GM12892 (cell line): ENCODE measurements at regions not wholly inside any gene's neighbourhood (a gene's known extent, or its start where the extent isn't known, plus 50 kb on each side); places are given as distances from the start of the nearest gene placed in this dataset.

ENCODE experiments used
- POLR2A ChIP-seq: IDR thresholded peaks from 2 replicates; pipeline ENCODE4 v1.6.1; 2011; ENCODE audit warnings: low read depth, low read length, control low read depth
- POLR2AphosphoS5 ChIP-seq: IDR thresholded peaks from 2 replicates; pipeline ENCODE4 v1.6.1; 2011; ENCODE audit warnings: low read depth, low read length, control low read depth
- TAF1 ChIP-seq: IDR thresholded peaks from 2 replicates; pipeline ENCODE4 v1.6.1; 2011; ENCODE audit warnings: low read depth, mild to moderate bottlenecking, control low read depth, low read length, borderline replicate concordance

DNA sequence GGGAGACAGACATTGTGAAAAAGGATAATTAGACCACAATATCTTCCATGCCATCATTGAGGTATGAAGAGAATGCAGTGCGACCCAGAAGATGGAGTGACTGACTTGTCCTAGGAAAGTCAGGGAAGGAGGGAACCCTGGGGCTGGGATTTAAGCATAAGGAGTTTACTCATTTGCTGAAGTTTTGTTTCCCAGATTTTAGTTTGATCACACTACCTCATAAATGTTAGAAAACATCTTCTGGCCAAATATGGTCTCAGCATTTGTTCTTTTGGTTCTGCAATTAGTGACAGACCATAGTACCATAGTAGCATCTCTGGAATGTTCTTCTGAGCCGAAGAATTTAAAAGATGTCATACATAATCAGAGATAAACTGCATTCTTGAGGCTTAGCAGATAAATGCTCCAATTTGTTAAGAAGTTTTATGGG, 96.5 kb upstream of the PGRMC2 start:
- TF ChIP-seq POLR2A: no peak
- TF ChIP-seq TAF1: no peak
- no peak for TF ChIP-seq POLR2AphosphoS5
